Upper lobe of right lung (tissue), 1 donor: ENCODE measurements at regions not wholly inside any gene's neighbourhood (a gene's known extent, or its start where the extent isn't known, plus 50 kb on each side); places are given as distances from the start of the nearest gene placed in this dataset.

Source experiments
- ATAC-seq: fragments of 200-7000 bp; cut with Tn5 transposase; one replicate; pipeline ENCODE4 v1.9.1; 2020; ENCODE audit warnings: mild to moderate bottlenecking, moderate library complexity
- DNase-seq: peaks from one replicate; pipeline ENCODE4 v3.0.0-alpha.2; 2020
- H3K27ac ChIP-seq: fragments of 200-600 bp; one replicate; pipeline ENCODE4 v1.8.0; 2022
- H3K27me3 ChIP-seq: fragments of 200-600 bp; one replicate; pipeline ENCODE4 v1.8.0; 2022; ENCODE audit warnings: mild to moderate bottlenecking
- H3K36me3 ChIP-seq: fragments of 200-600 bp; one replicate; pipeline ENCODE4 v1.8.0; 2022
- H3K4me1 ChIP-seq: fragments of 200-600 bp; one replicate; pipeline ENCODE4 v1.8.0; 2022
- H3K4me3 ChIP-seq: fragments of 200-600 bp; one replicate; pipeline ENCODE4 v1.8.0; 2022; ENCODE audit warnings: mild to moderate bottlenecking
- H3K9me3 ChIP-seq: fragments of 200-600 bp; one replicate; pipeline ENCODE4 v1.8.0; 2022
- intact Hi-C: fragments of 100-400 bp; cut with DNase I; formaldehyde crosslinking; loops from one replicate; pipeline ENCODE4 v1.11.0; 2022
- TF ChIP-seq, protein P1 (sequence below): fragments of 200-600 bp; IDR thresholded peaks from one replicate; pipeline ENCODE4 v1.8.0; 2022; ENCODE audit warnings: antibody characterized with exemption
- donor health status: DM: no; HTN: yes; CAD: no; lungs with severe emphysema.

DNA sequence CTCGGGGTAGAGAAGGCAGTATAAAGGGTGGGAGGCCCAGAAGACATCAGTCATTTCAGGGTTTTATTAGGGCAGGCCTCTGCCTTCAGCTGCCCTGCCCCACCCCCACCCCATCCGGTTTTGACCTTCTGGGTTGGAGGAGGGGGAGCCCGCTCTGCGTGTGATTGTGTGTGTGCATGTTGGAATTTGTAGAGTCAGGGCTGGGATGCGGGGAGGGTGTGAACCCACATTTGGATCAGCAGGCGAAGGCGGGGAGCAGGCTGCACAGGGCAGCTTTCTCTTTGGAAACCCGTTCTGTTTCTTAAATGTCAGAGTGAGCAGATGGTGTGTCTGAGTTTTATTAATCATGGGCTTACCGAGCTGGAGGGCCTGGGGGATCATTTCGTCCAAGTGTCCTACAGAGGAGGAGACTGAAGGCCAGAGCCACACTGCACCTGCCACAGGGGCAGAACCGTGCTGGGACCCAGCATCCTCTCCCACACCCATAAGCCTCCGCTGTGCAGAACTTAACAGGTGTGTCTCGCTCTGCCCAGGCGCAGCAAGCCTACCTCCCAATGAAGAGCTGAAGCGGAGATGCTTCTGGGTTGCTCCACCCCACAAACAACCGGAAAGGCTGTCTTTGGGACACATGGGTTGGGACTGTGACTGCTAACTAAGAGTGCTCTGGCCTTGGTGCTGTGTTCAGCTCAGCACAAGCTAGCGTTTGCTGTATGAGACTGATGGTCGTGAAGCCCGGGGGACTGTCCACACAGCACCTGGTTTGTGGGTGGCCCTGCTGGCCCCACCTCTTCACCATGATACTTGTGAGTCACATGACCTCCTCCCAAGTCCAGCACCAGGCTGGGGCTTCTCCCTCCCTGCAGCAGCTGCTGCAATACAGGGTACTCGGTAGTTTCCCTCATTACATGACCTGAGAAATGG lies 70.9 kb upstream of the GSE1 start:
- TF ChIP-seq, protein P1, sequence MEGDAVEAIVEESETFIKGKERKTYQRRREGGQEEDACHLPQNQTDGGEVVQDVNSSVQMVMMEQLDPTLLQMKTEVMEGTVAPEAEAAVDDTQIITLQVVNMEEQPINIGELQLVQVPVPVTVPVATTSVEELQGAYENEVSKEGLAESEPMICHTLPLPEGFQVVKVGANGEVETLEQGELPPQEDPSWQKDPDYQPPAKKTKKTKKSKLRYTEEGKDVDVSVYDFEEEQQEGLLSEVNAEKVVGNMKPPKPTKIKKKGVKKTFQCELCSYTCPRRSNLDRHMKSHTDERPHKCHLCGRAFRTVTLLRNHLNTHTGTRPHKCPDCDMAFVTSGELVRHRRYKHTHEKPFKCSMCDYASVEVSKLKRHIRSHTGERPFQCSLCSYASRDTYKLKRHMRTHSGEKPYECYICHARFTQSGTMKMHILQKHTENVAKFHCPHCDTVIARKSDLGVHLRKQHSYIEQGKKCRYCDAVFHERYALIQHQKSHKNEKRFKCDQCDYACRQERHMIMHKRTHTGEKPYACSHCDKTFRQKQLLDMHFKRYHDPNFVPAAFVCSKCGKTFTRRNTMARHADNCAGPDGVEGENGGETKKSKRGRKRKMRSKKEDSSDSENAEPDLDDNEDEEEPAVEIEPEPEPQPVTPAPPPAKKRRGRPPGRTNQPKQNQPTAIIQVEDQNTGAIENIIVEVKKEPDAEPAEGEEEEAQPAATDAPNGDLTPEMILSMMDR = no peak
- DNase-seq = no peak
- peak; percentile 30 for ATAC-seq

DNA sequence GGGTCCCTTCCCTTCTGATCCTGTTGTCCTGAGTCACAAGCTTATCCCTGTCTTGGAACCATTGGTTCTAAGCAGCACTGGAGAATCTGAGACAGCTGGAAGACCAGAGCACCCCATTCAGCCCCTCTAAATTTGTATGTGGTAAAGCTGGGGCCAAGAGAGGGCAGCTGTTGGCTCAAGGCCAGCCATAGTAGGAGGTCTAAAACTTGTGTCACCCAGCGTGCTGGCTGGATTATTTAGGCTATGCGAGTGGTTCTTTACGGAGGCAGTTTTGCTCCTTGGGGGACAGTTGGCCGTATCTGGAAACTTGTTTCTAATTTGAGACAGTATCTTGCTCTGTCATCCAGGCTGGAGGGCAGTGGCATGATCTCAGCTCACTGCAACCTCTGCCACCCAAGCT lies 69.6 kb upstream of the GSE1 start:
- intact Hi-C loops = no loop called here
- Histone ChIP-seq H3K9me3 (no peaks in the 10 kb centered on the region), H3K27ac (no peak overlapping the region), H3K4me1 (peaks cover 3% of the 10 kb centered on the region), H3K36me3 (no peaks in the 10 kb centered on the region), H3K27me3 (no peaks in the 10 kb centered on the region), H3K4me3 (no peak overlapping the region)
- DNase-seq (no peak), ATAC-seq (no peak)
- TF ChIP-seq, protein P1 = no peak

More for the DNA sequence above, 70.9 kb upstream of the GSE1 start:
- Histone ChIP-seq H3K9me3 (no peaks in the 10 kb centered on the region), H3K27me3 (no peaks in the 10 kb centered on the region), H3K36me3 (no peaks in the 10 kb centered on the region), H3K27ac (no peak overlapping the region), H3K4me3 (no peak overlapping the region), H3K4me1 (peaks cover 3% of the 10 kb centered on the region)
- intact Hi-C loops = no loop called here

DNA sequence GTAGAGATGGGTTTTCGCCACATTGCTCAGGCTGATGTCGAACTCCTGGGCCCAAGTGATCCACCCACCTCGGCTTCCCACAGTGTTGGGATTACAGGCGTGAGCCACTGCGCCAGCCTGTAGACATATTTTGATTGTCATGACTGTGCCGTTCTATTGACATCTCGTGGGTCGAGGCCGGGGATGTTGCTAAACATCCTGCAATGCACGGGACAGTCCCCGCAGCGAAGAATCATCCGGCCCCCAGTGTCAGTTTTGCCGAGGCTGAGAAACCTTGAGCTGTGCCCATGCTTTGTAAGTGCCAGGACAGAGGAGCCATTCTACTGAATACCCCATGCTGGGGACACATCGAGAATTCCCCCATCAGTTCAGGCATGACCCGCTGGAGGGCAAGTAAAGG lies 69.1 kb upstream of the GSE1 start:
- H3K27me3 ChIP-seq = no peaks in the 10 kb centered on the region
- no peak for ATAC-seq
- intact Hi-C loops = no loop called here
- TF ChIP-seq, protein P1 = no peak
- no peak overlapping the region for H3K27ac ChIP-seq
- peaks cover 3% of the 10 kb centered on the region for H3K4me1 ChIP-seq
- H3K36me3 ChIP-seq = no peaks in the 10 kb centered on the region
- DNase-seq = no peak
- H3K4me3 ChIP-seq = no peak overlapping the region
- no peaks in the 10 kb centered on the region for H3K9me3 ChIP-seq

DNA sequence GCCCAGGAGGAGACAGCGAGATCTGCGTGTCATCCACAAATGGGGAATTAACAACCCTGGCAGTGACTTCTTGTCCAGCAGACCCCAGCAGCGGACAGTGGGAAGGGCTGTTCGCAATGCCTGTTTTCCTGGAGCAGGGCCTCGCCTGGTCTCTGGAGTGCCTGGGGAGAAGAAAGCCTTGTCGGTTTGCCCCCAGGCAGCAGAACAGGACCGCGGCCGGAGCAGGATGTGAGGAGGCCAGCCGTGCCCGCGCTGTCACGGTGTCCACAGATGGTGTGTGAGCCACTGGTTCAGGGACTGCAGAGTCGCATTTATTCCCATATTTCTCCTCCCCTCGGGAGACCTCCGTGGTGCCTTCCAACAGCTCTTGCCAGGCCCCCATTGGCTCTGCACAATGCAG lies 68.5 kb upstream of the GSE1 start:
- Histone ChIP-seq H3K4me3 (no peak overlapping the region), H3K27me3 (no peaks in the 10 kb centered on the region), H3K4me1 (peaks cover 3% of the 10 kb centered on the region), H3K36me3 (no peaks in the 10 kb centered on the region), H3K9me3 (no peaks in the 10 kb centered on the region), H3K27ac (no peak overlapping the region)
- ATAC-seq (no peak), DNase-seq (no peak)
- TF ChIP-seq, protein P1 = no peak
- intact Hi-C loops = no loop called here

DNA sequence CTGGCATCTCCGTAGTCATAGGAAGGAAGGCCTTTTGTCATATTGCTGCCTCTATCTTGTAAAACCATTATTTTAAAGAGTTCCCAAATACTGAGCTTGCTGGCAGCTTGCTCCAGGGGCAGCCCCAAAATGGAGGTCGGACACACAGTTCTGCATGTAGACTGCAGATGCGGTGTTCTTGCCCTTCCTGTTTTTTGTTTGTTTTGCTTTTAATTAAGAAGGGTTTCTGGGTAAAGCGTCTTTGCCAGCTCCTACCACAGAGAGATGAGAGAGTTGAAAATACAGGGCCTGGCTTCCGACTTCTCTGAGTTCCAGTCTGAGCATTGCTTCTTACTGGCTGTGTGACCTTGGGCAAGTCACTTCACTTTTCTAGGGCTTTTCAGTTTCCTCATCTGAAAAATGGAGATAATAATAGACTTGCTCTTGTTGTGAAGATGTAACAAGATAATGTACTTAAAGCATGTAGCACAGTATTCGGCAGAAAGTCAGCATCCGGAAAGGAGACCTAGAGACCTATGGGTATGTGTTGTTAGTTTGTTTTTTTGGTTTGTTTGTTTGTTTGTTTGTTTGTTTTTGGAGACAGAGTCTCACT lies 67.8 kb upstream of the GSE1 start:
- no peaks in the 10 kb centered on the region for H3K9me3 ChIP-seq
- no peaks in the 10 kb centered on the region for H3K27me3 ChIP-seq
- intact Hi-C loops = no loop called here
- no peak overlapping the region for H3K4me3 ChIP-seq
- peaks cover 3% of the 10 kb centered on the region for H3K4me1 ChIP-seq
- no peaks in the 10 kb centered on the region for H3K36me3 ChIP-seq
- no peak for ATAC-seq
- DNase-seq = no peak
- TF ChIP-seq, protein P1 = no peak
- no peak overlapping the region for H3K27ac ChIP-seq
